H4 (cell line): ENCODE measurements at regions not wholly inside any gene's neighbourhood (a gene's known extent, or its start where the extent isn't known, plus 50 kb on each side); places are given as distances from the start of the nearest gene placed in this dataset.
"Not testable (repeated sequence)": the region's sequence is repeated elsewhere in the genome, so short reads cannot be mapped to it uniquely, and the experiment has no call there.

ENCODE experiments used
- DNase-seq: peaks from one replicate; pipeline ENCODE4 v3.0.0-alpha.2; 2015; ENCODE audit warnings: low spot score

DNA sequence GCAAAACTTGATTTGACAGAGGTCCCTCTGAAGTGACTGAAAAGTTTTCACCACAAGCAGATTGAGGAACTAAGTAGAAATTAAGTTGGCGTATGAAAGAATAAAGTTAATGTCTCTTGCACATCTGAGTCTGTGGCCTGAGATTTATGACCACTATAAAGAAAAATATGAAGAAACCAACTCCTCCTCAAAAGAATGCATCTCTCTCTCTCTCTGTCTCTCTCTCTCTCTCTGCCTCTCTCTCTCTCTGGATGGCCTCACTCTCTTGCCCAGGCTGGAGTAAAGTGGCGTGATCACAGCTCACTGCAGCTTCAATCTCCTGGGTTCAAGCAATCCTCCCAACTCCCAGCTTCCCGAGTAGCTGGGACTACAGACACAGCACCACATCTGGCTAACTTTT is 55.2 kb downstream of the RPL22L1 start:
- no peak for DNase-seq

- no peak for DNase-seq
These were observed 56.7 kb downstream of the RPL22L1 start for GRCh38 chr3:170813266-170813665.

GRCh38 chr3:170811928-170812591 is 57.9 kb downstream of the RPL22L1 start:
- peak; percentile 83 for DNase-seq

DNA sequence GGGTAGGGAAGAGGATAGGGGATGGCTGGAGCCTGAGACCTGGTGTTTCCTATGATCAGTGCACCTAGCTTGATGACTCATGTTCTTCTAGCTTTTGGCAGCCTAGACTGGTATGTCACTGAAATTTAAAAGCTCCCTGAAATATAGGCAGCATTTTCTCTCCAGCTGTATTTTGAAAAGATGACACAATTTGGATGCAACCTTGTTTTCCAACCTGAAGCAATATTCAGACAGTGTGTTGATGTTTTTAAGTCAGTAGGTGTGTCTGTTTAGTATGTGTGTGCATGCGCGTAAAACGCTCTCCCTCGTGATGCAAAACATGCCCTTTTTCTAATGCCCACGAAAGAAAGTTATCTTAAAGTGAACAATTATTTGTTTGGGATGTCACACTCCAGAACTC is 58.5 kb downstream of the RPL22L1 start:
- peak; percentile 29 for DNase-seq

DNA sequence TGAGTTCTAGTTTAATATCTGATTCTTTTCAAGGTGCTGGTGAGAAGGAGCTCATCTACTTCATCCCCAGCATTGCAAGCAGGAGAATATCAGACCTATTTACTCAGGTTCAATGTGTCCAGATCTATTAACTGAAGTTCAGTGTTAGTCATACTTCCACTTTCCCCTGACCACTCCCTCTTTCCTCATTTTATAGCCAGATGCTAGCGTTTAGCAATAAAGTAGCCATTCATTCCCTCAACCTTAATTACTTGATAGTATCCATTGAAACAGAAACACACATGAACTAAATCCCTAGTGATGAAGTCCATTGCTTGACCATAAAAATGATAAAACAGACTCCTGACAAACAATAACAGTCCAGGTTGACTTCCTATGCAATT is 60.0 kb downstream of the RPL22L1 start:
- DNase-seq = peak; percentile 37

- DNase-seq = peak; percentile 85
These were observed 60.7 kb downstream of the RPL22L1 start for GRCh38 chr3:170809007-170809974.

DNA sequence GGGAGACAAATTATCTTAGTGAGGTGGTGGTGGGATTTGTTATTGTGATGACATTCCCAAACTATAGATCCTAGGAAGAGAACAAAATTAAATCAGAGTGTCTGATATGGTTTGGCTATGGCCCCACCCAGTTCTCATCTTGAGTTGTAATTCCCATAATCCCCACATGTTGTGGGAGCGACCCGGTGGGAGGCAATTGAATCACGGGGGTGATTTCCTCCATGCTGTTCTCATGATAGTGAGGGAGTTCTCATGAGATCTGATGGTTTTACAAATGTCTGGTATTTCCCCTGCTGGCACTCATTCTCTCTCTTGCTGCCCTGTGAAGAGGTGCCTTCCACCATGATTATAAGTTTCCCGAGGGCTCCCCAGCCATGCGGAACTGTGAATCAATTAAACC is 62.0 kb downstream of the RPL22L1 start:
- DNase-seq = no peak

DNA sequence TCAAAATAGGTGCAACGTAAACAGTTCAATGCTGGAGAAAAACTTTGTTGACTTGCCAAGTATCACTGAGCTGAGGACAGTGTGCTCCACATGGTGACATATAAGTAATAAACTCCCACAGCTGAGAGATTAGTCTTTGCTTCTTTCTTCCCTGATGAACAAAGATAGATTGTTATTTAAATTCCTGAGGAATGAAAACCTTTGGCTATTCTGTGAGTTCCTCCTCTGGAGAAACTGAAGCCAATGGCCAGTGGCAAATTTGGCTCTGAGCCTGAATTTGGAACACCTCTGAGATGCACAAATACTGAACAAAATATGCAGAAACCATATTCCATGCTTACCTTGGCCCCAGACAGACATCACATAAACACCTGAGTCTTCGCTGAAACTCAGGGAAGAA is 63.3 kb downstream of the RPL22L1 start:
- no peak for DNase-seq

- DNase-seq = no peak
These were observed 63.9 kb downstream of the RPL22L1 start for GRCh38 chr3:170806141-170806540.

DNA sequence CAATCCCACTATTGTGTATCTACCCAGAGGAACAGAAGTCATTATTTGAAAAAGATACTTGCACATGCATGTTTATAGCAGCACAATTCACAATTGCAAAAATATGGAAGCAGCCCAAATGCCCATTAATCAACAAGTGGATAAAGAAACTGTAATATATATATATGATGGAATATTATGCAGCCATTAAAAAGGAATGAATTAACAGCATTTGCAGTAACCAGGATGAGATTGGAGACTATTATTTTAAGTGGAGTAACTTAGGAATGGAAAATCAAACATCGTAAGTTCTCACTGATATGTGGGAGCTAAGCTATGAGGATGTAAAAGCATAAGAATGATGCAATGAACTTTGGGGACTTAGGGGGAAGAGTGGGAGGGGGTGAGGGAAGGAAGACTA is 64.7 kb downstream of the RPL22L1 start:
- not testable (repeated sequence) for DNase-seq

DNA sequence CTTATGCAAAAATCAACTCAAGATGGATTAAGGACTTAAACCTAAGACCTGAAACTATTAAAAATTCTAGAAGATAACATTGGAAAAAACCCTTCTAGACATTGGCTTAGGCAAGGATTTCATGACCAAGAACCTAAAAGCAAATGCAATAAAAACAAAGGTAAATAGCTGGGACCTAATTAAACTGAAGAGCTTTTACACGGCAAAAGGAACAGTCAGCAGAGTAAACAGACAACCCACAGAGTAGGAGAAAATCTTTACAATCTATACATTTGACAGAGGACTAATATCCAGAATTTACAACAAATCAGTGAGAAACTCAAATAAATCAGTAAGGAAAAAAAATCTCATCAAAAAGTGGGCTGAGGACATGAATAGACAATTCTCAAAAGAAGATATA is 65.4 kb downstream of the RPL22L1 start:
- DNase-seq = not testable (repeated sequence)

DNA sequence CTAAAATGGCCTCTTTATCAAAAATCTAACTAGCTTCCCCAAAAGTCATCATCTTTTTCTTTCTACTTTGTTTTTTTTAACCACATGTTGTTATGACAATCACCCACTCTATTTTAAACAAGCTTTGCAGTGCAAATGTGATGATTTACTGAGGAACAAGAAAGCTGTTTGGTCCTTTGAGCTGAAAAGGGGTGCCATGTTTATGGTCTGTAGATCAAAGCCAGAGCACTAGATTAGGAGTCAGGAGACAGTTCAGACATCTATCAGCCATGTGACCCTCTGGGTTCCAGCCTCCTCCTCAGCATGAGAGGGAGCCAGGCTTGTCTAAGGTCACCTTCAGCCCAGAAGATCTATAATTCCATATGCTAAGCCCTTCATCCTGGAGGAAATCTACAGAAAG is 65.9 kb downstream of the RPL22L1 start:
- no peak for DNase-seq

DNA sequence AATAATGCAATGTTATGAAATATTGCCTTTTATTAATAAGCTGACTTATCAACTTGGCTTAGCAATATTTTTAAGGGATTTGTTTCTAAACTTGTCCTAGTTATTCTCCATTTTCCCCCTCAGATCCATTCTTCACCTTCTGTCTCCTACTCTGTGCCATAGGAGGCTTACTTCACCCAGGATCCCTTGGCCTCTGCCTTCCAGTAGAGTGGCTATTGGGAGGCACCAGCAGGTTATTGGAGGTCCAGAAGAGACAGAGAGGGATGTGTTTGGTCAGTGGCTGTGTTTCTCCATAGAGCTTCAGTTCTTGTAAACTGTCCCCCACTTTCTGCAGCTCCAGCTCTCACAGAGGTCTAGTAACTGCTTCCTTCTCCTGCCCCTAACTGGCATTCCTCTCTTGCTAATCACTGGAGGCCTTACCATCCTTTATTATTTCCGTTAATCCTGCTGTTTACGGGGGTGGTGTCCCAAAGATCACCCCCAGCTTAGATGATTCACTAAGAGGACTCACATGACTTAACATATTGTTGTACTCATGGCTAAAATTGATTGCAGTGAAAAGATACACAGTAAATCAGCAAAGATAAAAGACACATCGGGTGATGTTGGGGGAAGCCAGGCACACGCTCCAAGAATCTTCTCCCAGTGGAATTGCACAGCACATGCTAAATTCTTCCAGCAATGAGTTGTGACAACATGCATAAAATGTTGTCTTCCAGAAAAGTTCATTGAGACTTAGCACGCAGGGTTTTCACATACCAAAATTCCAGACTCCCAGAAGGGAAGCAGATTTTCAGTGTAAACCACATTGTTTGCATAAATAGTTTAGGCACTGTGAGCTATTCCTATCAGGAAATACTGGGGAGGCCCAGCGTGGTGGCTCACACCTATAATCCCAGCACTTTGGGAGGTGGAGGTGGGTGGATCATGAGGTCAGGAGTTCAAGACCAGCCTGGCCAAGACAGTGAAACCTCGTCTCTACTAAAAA is 67.5 kb downstream of the RPL22L1 start:
- DNase-seq = peak; percentile 88

DNA sequence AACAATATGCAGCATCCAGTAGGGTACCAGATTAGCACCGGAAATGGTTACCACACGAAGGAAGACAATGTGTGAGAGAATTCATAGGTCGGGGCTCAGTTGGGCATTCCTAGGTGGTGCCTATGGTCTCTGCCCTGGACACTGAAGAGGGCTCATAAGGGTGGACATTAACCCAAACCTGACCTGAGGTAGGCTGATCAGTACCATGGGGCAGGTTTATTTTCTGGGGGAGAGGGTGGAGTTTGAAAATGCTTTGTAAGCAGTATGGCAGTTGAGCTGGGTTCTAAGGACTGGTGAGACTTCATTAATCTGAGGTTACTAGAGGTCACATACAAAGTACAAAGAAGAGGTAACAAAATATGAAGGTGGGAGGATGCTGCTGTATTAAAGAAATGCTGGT is 68.4 kb downstream of the RPL22L1 start:
- DNase-seq = no peak

GRCh38 chr3:170800275-170800674 is 69.7 kb downstream of the RPL22L1 start:
- not testable (repeated sequence) for DNase-seq

GRCh38 chr3:170799009-170799408 is 71.0 kb downstream of the RPL22L1 start:
- DNase-seq = no peak

DNA sequence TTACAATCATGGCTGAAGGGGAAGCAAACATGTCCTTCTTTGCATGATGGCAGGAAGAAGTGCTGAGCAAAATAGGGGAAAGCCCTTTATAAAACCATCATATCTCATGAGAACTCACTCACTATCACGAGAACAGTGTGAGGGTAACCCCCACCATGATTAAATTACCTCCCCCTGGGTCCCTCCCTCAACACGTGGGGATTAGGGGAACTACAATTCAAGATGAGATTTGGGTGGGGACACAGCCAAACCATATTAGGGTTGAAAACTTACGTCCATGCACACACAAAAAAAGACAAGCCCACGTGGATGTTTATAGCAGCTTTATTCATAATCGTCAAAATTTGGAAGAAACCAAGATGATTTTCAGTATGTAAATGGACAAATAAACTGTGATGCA is 72.3 kb downstream of the RPL22L1 start:
- no peak for DNase-seq

- no peak for DNase-seq
These were observed 77.5 kb downstream of the RPL22L1 start for GRCh38 chr3:170792471-170792870.

DNA sequence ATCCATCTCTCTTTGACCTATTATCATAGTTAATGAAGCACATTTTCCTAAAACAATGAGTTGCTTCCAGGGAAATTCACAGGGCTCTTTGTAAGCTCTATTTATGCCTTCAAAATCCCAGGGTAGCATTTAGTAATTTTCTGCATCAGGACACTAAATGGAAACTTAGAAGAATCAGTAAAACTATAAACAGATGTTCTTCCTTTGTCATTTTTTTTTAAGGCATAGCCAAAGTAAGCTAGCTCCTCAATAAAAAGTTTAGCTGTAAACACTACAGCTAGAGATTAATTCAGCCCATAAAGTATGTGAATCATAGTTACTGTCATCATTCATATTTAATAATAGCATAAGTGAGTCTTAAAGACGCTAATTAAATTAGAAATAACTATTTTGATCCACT is 79.3 kb downstream of the RPL22L1 start:
- DNase-seq = no peak

DNA sequence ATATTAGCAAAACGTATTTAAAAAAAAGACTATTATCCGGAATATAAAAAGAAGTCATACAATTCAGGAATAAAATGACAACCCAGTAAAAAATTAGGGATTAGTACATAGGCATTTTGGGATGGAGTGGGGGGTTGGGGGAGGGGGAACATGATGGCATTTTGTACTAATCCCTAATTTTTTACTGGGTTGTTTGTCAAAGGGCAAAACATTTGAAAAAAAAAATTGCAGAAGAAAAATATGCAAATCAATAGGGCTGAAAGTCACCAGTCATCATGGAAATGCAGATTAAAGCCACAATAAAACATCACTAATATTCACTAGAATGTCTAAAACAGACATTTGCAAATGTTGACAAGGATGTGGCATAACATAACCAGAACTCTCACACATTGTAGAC is 82.5 kb downstream of the RPL22L1 start:
- DNase-seq = no peak

- DNase-seq = no peak
These were observed 84.5 kb downstream of the RPL22L1 start for GRCh38 chr3:170785454-170785853.

GRCh38 chr3:170784406-170784805 is 85.6 kb downstream of the RPL22L1 start:
- no peak for DNase-seq
